SW480 (cell line): ENCODE measurements at regions not wholly inside any gene's neighbourhood (a gene's known extent, or its start where the extent isn't known, plus 50 kb on each side); places are given as distances from the start of the nearest gene placed in this dataset.

Experiments
- DNase-seq: peaks from one replicate; pipeline ENCODE4 v3.0.0-alpha.2; 2016; ENCODE audit warnings: low spot score

DNA sequence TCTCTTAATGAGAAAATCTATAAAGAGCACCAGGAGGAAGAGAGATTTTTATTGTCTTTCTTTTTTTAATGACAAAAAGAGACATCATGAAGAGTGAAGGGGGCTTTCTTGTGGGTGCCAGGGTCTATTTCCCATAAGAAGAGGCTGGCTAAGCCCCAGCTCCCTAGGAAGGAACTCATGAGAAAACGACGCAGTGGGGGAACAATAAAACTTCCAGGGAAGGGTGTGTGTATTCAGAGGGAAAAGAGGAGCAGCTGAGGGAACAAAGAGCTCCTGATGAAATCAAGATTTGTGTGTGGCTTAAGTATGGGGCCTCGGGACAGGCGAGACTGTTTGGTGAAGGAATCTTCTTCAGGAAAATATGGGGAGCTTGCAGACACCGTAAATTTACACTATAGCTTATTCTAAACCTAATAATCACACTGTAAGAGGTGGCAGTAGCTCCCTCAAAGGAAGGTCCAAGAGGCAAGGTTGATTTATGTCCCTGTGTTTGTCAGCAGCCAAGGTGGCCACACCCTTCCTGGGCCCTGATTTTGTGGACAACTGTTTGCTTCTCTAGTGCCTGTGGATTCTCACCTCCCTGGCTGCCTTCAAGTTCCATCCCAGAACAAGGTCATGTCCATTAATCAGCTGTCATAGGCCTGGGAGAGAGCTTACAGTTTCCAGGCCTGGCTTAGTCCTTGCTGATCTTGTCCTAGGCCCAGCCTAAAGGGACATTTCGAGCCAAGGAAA, 615.7 kb downstream of the INSC start:
- DNase-seq, result no peak

DNA sequence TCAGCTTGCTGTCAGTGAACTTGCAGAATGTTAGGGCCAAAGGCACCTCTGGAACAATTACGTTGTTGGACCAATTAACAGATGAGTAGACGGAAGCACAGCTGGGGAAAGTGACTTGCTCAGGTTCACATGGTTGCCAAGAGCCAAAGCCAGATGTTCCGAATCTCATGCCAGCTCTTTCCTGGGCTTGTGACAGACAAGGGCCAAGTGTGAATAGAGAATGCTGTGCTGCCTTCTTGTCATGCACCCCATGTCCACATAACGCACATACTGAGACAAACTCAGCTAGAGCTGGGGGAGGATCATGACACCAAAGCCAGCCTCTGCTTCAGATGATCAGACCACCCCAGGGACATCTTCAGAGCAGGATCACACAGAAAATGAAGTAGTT, 616.3 kb downstream of the INSC start:
- no peak for DNase-seq

DNA sequence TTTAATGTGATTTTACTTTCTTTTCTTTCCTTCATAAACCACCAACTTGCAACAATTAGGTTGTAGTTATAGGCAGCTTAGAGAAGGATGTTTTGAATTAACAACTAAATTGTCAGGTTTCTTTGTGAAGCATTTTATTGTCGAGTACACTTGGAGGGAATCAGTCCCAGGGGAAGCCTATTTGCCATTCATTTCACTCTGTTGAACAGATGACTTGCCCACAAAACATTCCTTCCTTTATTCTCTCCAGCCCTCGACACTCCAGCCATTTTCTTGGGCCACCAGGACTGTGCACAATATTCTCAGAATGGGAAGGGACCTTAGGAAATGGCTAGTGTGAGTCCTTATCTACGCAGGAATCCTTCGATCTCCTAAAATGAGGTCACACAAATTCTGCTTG, 620.6 kb downstream of the SOX6 start:
- DNase-seq, result no peak

DNA sequence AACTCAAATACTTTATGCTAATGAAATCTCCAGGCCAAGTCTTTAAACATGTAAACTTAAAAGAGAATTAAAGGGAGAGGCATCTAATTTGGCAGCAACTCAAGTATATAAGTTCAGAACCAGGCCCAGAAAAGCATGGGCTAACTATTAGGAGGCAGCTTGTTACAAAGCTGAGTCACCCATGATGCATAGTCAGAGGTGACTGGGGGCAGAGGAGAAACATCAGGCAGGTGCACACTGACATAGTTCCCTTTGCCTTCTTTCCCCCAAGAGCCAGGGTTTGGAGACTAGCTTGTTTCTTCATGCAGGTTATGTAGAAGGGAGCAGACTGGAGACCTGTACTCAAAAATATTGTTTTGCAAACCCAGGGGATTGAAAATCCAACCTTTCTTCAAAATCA, 619.0 kb downstream of the SOX6 start:
- no peak for DNase-seq

DNA sequence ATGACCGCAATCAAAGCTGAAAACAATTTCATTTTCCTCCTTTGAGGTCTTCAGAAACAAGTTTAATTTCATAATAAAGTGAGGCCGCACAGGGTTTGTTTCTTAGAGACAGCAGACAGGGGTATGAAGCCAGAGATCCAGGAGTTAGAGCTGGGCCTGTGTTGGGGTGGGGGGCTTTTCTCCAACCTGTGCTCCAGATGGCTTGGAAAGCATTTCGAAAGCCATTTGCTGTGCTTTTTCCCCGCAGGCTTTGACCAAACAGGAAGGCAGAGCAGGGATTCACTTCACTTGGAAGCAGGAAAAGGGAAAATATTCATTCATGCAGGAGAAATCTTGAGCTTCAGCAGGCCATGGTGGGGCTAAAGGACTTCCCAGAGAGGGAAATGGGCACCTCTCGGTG, 617.4 kb downstream of the SOX6 start:
- DNase-seq, result no peak

DNA sequence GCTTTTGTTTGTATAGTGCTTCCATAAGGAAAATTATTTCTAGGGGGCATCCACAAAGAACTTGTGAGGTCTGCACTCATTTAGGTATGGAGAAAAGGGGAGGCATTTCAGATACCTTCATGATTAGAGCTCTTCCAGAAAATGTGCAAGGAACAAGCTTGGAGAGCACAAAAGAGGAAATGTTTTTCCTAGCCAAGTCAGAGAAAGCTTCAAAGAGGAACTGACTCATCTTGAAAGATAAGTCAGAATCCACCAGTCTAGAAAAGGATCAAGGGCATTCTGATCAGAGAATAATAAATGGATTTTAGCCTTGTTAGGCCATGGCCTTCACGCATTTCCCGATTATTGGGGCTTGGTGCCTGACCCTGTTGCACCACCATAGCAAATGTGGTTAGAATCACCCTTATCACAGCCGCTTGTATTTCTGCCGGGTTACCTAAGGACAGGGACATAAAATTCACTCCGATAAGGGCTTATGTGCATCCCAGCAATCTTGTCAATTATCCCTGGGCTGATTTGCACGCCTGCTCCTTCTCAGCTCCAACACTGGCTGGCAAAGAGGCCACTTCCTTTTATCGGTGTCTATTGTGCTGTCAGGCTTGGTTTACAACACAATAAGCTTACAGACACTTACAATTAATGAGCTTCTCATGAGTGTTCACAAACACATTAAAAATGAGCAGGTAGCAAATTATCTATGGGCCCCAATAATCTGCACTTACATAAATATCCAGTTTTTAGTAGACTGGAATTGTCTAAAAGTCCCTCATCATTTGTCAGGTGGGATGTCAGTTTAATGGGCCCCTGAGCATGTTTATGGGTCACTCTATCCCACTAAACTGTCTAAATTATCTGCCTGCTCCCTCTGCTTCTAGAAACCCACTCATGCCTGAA, 613.5 kb downstream of the SOX6 start:
- DNase-seq, result no peak

DNA sequence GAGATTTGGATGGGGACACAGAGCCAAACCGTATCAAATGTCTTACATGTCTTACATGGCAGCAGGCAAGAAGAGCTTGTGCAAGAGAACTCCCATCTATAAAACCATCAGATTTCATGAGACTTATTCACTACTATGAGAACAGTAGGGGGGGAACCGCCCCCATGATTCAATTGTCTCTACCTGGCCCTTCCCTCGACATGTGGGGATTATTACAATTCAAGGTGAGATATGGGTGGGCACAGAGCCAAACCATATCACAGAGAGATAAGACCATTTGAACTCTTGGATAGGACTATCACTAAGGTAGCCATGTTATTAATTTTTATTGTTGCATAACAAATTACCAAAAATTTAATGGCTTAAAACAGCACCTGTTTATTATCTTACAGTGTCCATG, 611.7 kb downstream of the SOX6 start:
- DNase-seq, result no peak

DNA sequence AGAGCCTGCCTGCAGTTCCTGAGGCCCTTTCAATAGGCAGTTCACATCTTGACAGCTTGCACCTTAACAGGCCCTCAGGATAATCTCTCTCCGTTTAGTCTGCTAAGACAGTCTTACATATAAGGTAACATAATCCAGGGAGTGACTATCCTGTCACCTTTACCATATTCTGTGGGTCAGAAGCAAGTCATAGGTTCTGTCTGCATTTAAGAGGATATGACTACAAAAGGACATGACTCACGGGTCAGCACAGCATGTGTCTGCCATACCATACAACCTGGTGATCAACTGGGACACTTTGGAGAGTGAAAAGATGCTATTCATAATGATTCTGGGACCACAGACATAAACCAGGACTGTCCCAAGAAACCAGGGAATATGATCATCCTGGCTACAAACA, 611.1 kb downstream of the SOX6 start:
- no peak for DNase-seq

DNA sequence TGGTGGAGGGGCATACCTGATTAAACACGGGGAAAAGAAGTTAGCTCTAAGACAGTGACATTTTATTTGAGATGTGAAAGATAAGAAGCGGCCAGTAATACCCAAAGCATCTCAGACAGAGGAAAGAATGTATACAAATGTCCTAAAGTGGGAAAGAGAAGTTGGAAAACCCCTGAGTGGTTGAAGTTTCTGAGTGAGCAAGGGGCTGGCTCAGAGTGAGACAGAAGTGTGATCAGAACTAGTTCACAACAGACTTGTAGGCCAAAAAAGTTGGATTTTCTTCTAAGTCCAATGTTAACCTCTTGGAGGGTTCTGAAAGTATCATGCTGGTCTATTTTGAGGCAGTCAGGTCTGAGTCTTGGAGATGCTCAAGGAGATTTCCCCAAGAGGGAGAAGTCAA, 608.7 kb downstream of the SOX6 start:
- no peak for DNase-seq

DNA sequence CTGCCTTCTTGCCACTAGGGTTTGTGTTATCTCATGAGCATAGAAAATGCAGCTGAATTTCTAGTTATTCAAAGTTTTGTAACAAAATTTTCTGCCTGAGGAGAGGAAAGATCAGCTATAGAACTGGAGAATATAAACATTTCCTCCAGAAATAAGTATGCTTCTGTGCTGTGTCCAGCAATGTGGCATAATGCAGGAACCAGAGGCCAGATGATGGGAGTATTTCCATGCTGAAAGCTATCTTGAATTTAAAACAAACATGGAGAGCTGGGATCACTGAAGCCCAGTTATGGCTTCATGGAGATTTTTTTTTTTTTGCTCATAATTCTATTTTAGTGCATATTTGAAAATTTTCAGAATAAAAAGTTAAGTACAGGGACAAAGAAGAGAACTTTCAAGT, 608.2 kb downstream of the SOX6 start:
- no peak for DNase-seq

DNA sequence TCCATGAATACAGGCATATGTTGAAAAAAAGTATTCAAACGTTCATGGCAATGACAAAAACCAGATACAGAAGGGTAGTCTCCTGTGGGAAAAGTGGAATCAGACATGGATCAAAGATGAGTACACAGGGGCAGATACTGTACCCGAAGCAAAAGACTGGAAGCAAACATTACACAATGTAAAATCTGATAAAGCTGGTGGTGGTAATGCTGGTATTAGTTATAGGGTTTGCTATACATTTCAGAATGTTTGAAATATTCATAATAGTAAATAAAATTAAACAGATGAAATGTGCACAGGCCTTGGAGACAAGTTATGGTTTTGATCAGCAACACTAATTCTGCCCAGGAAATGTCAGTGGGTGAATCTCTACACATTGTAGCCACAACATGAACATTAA, 607.6 kb downstream of the SOX6 start:
- DNase-seq, result no peak

DNA sequence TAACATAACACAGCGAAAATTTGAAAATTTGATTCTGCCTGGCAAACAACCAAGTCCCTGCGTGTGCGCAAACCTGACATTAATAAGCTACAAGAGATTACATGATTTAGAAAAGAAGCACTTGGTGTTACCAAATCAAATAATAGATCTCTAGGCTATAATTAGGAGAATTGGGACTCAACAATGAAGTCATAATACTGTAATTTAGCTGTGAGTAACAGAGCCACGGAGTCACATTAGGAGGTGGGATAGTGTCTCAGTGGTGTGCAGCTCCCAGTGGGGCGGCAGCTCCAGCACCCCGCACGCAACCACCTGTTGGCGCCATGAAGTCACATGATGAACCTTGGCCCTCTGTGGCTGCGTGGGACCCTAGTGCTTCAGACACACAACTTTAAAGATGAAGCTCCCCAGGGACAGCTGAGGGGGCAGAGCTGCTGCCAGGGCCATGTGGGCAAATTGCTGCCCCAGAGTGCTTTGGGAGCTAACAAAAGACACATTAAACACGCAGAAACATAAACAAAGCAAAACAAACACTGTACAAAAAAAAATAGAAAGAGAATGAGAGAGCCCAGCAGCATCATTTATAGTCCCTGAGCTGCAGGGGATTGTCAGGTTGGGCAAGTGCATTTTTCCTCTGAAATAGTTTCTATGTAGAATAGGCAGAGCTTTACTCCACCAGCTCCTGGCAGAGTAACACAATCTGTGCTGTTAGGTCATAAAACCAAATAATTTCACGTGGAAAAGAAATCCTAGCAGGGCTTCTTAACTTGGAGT, 605.6 kb downstream of the SOX6 start:
- no peak for DNase-seq

DNA sequence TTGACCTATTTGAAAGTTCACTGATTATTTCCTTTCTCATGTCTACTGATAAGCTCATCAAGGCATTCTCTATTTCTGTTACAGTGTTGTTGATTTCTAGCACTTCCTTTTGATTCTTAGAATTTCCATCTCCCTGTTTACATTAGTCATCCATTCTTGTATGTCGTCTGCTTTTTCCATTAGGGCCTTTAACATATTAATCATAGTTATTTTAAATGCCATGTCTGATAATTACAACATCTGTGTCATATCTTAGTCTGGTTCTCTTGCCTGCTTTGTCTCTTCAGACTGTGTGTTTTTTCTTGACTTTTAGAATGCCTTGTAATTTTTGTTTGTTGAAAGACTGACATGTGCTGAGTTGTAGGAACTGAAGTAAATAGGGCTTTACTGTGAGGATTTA, 602.1 kb downstream of the SOX6 start:
- no peak for DNase-seq

DNA sequence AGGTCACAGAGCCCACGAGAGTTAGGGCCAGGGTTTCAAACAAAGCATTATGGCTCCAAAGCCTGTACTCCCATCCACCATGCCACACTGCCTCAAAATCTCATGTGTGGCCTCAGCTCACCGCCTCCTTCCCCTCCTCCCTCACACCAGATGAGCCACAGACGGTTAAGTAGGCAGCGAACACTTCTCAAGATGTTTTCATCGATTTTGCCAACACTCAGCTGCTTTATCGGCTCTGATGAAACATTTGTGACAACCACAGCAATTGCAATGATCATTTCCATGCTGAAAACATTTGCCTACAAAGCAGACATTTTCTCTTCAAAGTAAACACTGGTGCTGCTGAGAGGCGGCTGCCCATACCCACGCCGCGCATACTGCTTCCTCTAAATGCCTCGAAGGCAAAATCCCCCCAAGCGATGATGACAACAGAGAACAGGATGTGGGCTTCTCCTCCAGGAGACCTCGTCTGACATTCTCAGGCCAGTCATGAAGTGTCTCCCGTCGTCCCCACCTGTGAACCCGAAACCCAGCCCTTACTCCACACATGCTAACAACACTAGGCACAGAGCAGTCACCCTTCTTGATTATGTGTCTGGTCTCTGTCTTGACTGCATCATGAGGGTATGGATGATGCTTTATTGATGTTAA, 599.2 kb downstream of the SOX6 start:
- DNase-seq, result no peak

DNA sequence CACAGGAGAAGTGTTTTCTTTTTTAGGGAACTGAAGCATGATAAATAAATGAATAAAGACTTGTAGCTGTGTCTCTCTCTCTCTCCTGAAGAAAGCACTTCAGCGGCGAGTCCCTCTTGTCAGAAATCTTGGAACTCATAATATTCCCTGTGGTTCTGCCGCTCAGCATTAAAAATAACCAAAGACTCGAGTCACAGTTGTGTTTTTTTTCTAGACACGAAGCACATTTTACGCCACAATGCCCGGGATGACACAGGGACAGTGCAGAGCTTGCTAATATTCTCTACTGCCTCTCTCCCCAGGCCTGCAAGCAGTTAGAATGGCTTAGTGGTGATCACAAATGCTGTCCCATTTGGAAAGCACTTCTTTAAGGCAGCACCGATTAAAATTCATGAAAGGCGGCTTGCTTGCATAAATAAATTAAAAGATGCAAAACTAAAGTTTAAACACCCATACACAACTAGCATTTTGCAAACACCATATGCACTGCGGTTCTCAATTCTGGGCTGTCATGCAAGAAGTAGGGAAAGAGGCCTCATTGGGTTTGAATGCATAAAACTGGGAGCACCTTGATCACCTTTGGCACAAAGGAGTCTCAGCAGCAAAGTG, 597.4 kb downstream of the SOX6 start:
- no peak for DNase-seq

DNA sequence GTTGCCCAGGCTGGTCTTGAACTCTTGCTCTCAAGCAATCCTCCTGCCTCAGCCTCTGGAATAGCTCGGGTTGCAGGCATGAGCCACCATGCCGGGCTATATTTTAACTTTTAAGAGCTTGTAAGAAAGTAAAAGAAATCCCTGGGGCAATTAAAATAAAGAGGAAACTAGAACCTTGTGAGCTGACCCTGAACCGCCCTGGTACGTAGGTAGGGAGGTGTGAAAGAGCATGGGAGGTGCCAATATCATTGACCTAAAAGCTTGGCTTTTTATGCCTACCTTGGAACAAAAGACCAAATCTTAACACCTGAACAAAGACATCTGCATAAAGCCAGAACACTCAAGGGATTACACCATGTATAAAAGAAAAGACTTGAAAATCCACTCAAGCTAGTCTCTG, 595.1 kb downstream of the SOX6 start:
- no peak for DNase-seq

DNA sequence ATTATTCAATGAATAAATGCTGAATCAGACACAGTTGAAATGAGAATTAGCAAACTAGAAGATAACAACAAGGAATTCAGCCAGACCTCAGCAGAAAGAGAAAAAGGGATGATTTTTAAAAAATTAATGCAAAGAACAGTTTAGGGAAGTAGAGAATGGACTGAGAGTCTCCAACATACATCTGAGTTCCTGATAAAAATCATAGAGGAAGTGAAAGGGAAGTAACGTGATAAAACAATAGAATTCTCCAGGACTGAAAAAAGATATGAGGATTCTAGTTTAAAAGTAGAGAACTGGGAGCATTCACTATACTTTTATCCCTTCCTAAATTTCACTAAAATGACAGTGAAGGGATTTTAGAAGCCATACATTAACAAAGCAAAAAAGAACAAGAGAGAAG, 592.0 kb downstream of the SOX6 start:
- no peak for DNase-seq

DNA sequence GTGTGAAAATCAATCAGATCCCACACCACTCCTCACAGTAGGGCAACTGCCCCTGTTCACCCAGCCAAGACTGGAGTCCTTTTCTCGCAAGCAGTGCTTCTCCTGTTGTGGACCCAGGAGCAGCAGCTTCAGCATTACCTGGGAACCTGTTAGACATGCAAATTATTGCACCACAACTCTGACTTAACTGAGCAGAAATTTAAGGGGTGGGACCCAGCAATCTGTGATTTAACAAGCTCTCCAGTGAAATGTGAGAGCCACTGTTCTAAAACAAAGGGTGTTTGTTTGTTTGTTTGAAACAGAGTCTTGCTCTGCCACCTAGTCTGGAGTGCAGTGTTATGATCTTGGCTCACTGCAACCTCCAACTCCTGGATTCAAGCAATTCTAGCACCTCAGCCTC, 591.4 kb downstream of the SOX6 start:
- DNase-seq, result peak; percentile 81

DNA sequence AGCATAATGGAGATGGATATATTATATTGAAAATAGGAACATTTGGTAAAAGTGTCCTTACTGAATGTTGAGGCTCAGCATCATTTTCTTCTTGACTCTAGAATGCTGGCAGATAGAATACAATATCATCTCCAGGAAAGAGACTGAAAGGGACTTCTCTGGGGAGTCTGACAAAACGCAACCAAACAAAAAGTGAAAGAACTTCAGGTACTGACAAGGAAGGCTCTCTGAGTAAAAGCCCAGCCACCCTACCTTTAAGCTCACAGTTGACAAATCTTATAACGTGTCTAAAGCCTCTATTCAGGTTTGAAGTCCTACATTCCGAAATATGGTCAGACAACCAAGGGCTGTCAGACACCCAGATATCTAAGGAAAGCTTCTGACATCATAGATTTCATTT, 590.8 kb downstream of the SOX6 start:
- no peak for DNase-seq

DNA sequence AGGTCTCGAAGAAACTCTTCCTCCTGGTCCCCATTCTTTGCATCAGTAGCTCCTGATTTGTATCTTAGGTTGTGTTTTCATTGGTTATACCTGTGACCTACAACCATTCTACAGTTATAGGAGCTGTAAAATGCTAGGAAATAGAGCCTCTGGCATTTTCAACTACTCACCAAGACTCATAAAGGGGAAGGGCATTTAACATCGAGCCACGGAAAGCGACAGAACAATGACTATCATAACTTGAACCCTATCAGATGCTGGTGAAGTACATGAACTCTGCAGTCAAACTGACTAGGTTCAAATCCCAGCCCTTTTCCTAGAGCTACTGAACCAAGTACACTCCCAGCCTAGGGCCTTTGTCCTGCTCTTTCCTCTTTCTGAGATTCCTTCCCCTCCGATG, 588.0 kb downstream of the SOX6 start:
- no peak for DNase-seq

DNA sequence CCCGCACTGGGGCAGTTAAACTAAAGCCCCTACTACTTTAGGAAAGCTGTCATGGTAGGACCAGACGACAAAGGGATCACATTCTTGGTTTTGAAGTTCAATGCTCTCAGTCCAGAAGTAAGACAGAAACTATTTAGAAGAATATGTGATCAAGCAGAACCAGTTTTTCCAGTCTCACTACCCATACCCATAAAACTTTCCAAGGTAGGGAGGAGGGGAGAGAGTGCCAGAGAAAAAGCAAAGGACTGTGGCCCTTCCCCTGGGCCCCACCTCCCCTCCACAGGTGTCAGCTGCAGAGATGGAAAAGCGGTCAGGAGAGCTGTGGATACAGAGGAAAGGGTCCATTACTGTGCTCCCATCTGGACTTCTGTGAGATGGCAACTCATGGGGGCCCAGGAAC, 587.1 kb downstream of the SOX6 start:
- no peak for DNase-seq
